ENCODE measurements at regions not wholly inside any gene's neighbourhood (a gene's known extent, or its start where the extent isn't known, plus 50 kb on each side); places are given as distances from the start of the nearest gene placed in this dataset.

DNA sequence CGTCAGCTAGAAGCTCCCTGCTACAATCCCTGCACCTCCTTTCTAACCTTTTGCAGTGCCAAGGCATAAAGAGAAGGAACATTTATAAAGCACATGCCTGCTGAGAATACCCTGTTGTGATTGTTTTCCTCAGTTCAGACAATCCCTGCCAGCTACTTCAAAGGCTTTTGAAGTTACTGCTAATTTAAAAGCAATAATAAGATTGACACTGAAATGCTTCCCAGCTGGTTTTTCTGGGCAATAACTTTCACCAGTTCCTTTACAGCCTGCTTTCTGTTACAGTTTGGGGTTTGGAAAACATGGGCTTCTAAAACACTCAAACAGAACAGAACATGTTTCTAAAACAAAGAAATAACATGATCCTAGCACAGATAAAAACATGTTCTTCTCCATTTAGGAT, 232.3 kb upstream of the CPEB2 start:
- no peak overlapping the region for H3K27ac ChIP-seq
- H3K4me2 ChIP-seq (ENCODE audit: low read length): no peak overlapping the region
- no peaks in the 10 kb centered on the region for H3K4me1 ChIP-seq
- H3K79me2 ChIP-seq: no peaks in the 10 kb centered on the region
- H3K36me3 ChIP-seq (ENCODE audit: control insufficient read depth, insufficient read depth, low read length): no peaks in the 10 kb centered on the region
- H2AFZ ChIP-seq: no peak overlapping the region
- TF ChIP-seq, protein P1, sequence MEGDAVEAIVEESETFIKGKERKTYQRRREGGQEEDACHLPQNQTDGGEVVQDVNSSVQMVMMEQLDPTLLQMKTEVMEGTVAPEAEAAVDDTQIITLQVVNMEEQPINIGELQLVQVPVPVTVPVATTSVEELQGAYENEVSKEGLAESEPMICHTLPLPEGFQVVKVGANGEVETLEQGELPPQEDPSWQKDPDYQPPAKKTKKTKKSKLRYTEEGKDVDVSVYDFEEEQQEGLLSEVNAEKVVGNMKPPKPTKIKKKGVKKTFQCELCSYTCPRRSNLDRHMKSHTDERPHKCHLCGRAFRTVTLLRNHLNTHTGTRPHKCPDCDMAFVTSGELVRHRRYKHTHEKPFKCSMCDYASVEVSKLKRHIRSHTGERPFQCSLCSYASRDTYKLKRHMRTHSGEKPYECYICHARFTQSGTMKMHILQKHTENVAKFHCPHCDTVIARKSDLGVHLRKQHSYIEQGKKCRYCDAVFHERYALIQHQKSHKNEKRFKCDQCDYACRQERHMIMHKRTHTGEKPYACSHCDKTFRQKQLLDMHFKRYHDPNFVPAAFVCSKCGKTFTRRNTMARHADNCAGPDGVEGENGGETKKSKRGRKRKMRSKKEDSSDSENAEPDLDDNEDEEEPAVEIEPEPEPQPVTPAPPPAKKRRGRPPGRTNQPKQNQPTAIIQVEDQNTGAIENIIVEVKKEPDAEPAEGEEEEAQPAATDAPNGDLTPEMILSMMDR (IDR thresholded peaks at IDR 0.05): no peak
- no peaks in the 10 kb centered on the region for H3K9me3 ChIP-seq (ENCODE audit: control insufficient read depth, low read length)
- H3K27me3 ChIP-seq (ENCODE audit: control insufficient read depth, insufficient read depth, low read length): no peaks in the 10 kb centered on the region
- no peak overlapping the region for H3K4me3 ChIP-seq (ENCODE audit: low read depth, low read length)
- H3K9ac ChIP-seq: no peak overlapping the region

DNA sequence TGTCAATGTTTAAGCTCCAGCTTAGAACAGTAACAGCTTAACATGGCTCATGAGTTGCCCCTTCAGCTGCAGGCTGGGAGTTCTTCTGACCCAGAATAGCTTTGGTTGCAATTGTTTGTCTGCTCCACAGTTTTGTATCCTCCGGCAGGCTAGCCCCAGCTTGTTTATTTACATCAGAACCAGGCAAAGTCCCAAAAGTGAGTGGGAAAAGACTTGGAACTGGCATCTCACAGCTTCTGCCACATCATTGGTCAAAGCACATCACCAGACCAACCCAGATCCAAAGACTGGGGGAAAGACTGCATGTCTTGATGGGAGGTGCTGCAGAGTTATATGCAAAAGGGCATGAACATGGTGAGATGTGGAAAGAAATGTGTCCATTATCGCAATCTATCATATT, 231.2 kb upstream of the CPEB2 start:
- Histone ChIP-seq H3K4me3 (ENCODE audit: low read depth, low read length) (no peak overlapping the region), H2AFZ (no peak overlapping the region), H3K27ac (no peak overlapping the region), H3K4me2 (ENCODE audit: low read length) (no peak overlapping the region), H3K9ac (no peak overlapping the region), H3K79me2 (no peaks in the 10 kb centered on the region), H3K27me3 (ENCODE audit: control insufficient read depth, insufficient read depth, low read length) (no peaks in the 10 kb centered on the region), H3K9me3 (ENCODE audit: control insufficient read depth, low read length) (no peaks in the 10 kb centered on the region), H3K36me3 (ENCODE audit: control insufficient read depth, insufficient read depth, low read length) (no peaks in the 10 kb centered on the region), H3K4me1 (no peaks in the 10 kb centered on the region)
- TF ChIP-seq, protein P1 (IDR thresholded peaks at IDR 0.05): no peak

DNA sequence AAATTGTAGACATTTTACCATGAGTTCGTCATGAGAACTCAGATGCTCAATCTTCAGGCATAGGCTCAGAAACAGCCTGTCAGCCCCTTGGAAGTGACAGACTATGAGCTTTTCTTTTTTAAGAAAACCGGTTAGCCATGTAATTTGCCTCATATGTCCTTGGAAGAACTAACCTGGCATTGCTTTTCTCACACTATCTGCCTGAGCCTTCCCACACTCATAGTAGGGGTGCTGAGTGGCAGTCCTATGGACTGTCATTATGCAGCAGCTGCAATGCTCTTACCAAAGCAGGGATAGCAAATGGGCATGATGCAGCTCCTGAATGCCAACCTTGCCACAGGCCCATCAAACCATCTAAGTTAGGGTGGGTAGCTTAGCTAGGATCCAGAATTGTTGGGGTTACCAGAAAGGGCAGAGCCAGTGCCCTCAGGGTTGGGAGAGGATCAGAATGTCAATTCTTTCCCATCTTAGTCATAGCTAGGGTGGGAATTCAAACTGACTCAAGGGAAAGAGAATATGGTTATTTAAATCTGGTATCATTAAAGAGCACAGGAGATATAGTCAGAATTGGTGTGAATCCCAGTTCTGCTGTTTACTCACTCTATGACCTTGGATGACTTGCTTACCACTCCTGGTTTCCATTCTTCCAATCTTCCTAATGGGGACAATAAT, 230.6 kb upstream of the CPEB2 start:
- Histone ChIP-seq H3K79me2 (no peaks in the 10 kb centered on the region), H3K9me3 (ENCODE audit: control insufficient read depth, low read length) (no peaks in the 10 kb centered on the region), H3K9ac (no peak overlapping the region), H3K4me2 (ENCODE audit: low read length) (no peak overlapping the region), H3K4me1 (no peaks in the 10 kb centered on the region), H2AFZ (no peak overlapping the region), H3K4me3 (ENCODE audit: low read depth, low read length) (no peak overlapping the region), H3K27me3 (ENCODE audit: control insufficient read depth, insufficient read depth, low read length) (no peaks in the 10 kb centered on the region), H3K36me3 (ENCODE audit: control insufficient read depth, insufficient read depth, low read length) (no peaks in the 10 kb centered on the region), H3K27ac (no peak overlapping the region)
- TF ChIP-seq, protein P1 (IDR thresholded peaks at IDR 0.05): no peak

DNA sequence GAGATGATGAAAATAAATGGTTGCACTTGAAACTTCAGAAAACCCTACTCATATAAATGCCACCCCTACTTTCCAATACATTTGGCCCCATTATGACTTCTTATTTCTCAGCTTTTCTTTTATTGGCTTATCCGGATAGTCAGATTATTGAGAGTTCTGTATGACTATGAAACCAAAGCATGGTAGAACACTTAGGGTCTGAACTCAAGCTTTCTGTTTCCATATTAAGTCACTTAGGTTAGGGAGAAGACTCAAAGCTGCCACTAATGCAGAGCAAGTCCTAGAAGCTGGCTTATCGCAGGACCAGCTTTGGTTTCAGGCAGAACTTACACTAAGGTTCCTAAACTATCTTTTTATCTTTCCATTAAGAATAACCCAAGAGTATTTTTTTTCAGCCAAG, 229.9 kb upstream of the CPEB2 start:
- Histone ChIP-seq H3K9me3 (ENCODE audit: control insufficient read depth, low read length) (no peaks in the 10 kb centered on the region), H3K9ac (no peak overlapping the region), H3K27ac (no peak overlapping the region), H3K4me1 (no peaks in the 10 kb centered on the region), H2AFZ (no peak overlapping the region), H3K4me2 (ENCODE audit: low read length) (no peak overlapping the region), H3K27me3 (ENCODE audit: control insufficient read depth, insufficient read depth, low read length) (no peaks in the 10 kb centered on the region), H3K79me2 (no peaks in the 10 kb centered on the region), H3K36me3 (ENCODE audit: control insufficient read depth, insufficient read depth, low read length) (no peaks in the 10 kb centered on the region), H3K4me3 (ENCODE audit: low read depth, low read length) (no peak overlapping the region)
- TF ChIP-seq, protein P1 (IDR thresholded peaks at IDR 0.05): no peak
